Choroid plexus epithelial cell (primary cell): ENCODE measurements at regions not wholly inside any gene's neighbourhood (a gene's known extent, or its start where the extent isn't known, plus 50 kb on each side); places are given as distances from the start of the nearest gene placed in this dataset.

Source experiments
- DNase-seq: peaks from one replicate; pipeline ENCODE4 v3.0.0-alpha.2; 2010; ENCODE audit warnings: low read depth
- H3K4me3 ChIP-seq: 2 replicates; pipeline ENCODE4 v1.5.1; 2011; ENCODE audit warnings: low read depth, mild to moderate bottlenecking, control low read depth, low read length, moderate library complexity
- CTCF ChIP-seq: conservative IDR thresholded peaks from 2 replicates; pipeline ENCODE4 v1.5.1; 2011; ENCODE audit warnings: low read depth, mild to moderate bottlenecking, control low read depth, inconsistent platforms, low read length, moderate library complexity

GRCh38 chr22:44405661-44406060, 92.4 kb downstream of the RTL6 start:
- no peak for DNase-seq
- no peak overlapping the region for H3K4me3 ChIP-seq
- no peak for TF ChIP-seq CTCF

DNA sequence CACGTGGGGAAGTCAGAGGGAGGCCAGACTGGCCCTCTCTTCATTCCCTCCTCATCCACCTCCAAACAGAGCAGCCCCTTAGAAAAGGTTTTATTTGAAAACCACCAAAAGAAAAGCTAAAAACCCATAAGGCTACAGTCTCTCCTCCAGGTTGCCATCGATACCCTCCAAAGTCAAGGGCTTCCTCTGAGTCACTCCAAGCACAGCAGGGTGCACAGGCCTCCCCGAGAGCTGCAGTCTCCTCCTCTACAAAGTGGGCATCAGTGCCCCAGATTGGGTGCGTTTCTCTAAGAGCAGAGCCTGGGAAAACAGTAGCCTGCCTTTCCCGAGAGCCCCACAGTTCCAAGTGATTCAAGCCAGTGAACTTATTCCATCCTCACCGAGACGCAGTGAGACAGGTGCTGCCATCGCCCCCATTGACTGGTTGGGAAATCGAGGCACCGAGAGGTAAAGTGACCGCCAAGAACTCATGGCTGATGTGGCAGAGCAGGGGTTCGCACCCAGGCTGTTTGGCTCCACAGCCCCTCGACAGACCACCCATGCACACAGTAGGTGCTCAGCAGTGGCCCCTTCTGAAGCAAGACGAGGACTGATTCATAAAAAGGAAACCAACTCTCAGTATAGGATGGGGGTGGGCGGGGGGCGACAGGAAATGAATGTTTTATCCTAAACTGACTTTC, 91.7 kb upstream of the SHISAL1 start:
- no peak for DNase-seq
- TF ChIP-seq CTCF, result no peak
- no peak overlapping the region for H3K4me3 ChIP-seq

DNA sequence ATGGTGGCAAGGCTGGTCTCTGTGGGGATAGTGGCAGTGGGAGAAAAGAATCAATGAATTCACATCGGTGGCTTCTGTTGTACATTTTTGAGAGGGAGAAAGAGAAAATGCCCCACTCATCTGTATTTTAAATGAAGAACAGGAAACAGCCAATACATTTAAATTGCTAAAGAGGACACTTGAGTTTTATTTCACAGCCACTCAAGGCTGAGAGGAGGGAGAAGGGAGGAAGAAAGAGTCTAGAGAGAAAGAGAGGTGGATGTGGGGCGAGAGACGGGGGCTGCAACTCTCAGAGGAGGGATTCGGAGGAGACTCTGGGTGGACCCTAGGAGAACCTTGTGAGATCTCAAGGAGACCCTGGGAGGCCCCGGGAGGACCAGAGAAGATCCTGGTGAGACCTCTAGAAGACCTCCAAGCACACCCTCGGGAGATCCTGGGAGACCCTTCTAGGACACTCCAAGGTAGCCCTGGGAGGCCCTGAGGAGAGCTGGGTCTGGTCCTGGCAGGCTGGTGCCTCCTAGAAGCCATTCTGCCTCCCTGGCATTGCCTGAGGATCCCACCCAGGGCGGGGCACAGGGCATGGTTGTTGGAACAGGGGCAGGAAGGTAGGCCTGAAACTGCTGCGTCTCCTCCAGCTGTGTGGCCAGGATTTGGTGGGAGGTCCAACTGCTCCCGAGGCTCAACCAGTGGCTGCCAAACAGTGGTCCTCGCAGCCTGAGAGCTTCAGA, 91.0 kb upstream of the SHISAL1 start:
- no peak for TF ChIP-seq CTCF
- DNase-seq, result no peak
- H3K4me3 ChIP-seq, result no peak overlapping the region

DNA sequence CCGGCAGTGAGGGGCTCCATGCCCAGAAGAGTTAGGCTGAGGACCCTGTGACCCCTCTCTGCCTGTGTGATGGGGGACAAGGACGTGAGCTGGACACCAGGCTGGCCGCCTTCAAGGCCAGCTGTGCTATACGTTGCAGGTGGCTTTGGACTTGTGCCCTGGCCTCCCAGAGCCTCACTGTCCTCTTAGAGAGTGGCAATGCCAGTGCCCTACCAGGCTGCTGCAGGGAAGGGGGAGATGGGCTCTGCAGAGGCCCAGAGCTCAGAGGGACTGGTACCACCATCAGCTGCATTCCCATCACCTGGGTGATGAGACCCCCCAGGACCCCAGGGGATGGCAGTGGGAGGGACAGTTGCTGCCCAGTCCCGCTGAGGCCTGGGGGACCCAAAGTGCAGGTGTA, 90.4 kb upstream of the SHISAL1 start:
- DNase-seq, result no peak
- TF ChIP-seq CTCF, result no peak
- no peak overlapping the region for H3K4me3 ChIP-seq

GRCh38 chr22:44402196-44403111, 89.7 kb upstream of the SHISAL1 start:
- no peak for TF ChIP-seq CTCF
- no peak overlapping the region for H3K4me3 ChIP-seq
- no peak for DNase-seq

GRCh38 chr22:44401783-44402110, 89.0 kb upstream of the SHISAL1 start:
- DNase-seq, result no peak
- H3K4me3 ChIP-seq, result no peak overlapping the region
- TF ChIP-seq CTCF, result no peak

- no peak overlapping the region for H3K4me3 ChIP-seq
- no peak for DNase-seq
- no peak for TF ChIP-seq CTCF
Measured at GRCh38 chr22:44400763-44401060, 88.0 kb upstream of the SHISAL1 start.
